Hypothalamus (tissue), 51 donors: ENCODE measurements at regions not wholly inside any gene's neighbourhood (a gene's known extent, or its start where the extent isn't known, plus 50 kb on each side); places are given as distances from the start of the nearest gene placed in this dataset.
"Not testable (repeated sequence)": the region's sequence is repeated elsewhere in the genome, so short reads cannot be mapped to it uniquely, and the experiment has no call there.

Experiments
- DNase-seq, 51 donors: peaks; one replicate each; lab custom pipeline; 2025; lab: John Stamatoyannopoulos, UW

- no peak for DNase-seq
Measured at GRCh38 chr2:208916881-208917280, 507.0 kb upstream of the MAP2 start.

- DNase-seq = not testable (repeated sequence)
Measured at GRCh38 chr2:208921358-208921757, 502.5 kb upstream of the MAP2 start.

DNA sequence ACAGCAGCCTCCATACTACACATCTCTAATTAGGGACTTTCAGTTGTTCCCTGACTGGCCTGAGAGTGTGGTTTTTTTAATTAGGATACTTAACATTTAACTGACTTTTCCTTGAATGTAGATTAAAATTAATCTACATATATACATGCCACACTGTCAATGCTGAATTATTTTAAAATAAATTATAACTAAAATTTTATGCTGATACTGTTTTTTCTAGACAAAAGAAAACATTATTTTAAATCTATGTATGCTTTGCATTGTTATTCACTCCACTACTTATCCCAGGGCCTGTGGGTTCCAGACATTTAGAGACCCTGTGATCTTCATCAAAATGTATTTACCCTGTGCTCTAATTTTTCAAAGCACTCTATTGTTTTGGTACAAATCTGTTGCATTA lies 496.0 kb upstream of the MAP2 start:
- no peak for DNase-seq

- no peak for DNase-seq
Measured at GRCh38 chr2:208929139-208929864, 494.5 kb upstream of the MAP2 start.

DNA sequence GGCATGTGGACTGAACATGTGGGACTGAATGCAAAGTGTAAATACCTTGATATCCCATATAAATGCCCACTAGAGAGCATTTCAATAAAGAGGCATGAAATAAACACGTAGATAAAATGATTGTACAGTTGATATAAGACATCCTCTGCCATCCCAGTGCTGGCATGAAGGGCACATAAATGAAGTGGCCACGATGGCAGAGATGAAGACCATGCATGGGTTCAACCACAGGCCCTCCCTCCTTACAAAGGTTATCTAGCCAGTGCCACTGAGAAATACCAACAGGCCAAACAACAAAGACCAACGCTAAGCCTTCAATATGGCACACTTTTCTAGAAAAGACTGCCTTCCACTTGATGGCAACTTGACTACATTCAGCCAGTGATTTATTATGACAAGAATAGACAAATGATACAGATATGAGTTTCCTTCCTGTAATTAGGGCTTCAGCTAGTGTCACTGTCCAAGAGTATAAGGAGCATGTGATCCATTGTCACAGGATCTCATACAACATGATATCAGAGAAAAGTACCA lies 493.9 kb upstream of the MAP2 start:
- no peak for DNase-seq

GRCh38 chr2:208935531-208935930 lies 488.3 kb upstream of the MAP2 start:
- DNase-seq = no peak

GRCh38 chr2:208937521-208937920 lies 486.3 kb upstream of the MAP2 start:
- no peak for DNase-seq

- no peak for DNase-seq
Measured at GRCh38 chr2:208939852-208940251, 484.0 kb upstream of the MAP2 start.

- DNase-seq = no peak
Measured at GRCh38 chr2:208945719-208946256, 478.1 kb upstream of the MAP2 start.

GRCh38 chr2:208948073-208948472 lies 475.8 kb upstream of the MAP2 start:
- no peak for DNase-seq

- DNase-seq = no peak
Measured at GRCh38 chr2:208970070-208970469, 453.8 kb upstream of the MAP2 start.

DNA sequence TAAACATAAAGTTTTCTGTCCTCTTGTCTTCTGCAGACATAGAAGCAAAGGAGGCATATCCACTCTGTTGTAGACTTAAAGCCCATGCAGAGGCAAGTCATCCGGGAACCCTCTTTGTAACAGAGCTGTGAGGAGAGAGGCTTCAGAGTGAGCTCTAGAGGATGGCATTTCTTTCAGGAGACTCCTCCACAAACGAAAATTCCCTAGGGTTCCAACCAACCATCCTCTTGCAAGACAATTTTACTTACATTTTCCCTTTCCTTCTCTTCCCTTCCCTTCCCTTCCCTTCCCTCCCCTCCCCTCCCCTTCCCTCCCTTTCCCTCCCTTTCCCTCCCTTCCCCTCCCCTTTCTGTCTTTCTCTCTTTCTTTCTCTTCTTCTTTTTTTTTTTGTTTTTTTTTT lies 446.3 kb upstream of the MAP2 start:
- DNase-seq = no peak

GRCh38 chr2:208978946-208979345 lies 444.9 kb upstream of the MAP2 start:
- DNase-seq = no peak

DNA sequence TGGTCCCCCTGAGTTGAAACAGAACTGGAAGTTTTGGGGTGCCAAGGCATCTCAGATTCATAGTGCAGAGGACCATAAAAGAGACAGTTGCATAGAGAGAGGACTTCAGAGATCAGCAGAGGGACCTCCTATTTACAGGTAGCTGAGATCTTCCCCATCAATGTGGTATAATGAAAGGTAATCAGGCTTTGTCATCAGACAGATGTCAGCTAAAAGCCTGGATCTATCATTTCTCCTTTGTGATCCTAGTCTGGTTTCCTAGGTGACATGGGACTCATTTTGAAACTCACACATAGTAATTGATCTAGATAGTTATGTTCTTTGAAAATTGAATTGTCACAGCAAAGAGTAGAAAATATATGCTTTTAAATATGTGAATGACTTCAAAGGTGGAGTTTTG lies 443.5 kb upstream of the MAP2 start:
- no peak for DNase-seq

DNA sequence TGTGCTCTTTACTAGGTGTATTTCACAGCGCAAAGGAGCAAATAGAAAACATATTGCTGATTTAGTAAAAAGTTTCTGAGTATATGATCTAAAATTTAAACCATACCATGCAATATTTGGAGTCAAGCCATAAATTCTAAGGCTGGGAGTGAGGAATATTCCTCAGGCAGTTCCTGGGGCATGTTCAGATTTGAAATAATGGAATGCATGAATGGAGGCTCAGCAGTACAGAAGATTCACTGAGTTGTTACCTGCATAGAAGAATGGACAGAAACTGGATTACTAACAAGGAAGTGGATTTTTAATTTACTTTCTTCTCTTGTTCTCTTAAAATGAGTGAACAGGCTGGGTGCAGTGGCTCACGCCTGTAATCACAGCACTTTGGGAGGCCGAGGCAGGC lies 441.0 kb upstream of the MAP2 start:
- no peak for DNase-seq

DNA sequence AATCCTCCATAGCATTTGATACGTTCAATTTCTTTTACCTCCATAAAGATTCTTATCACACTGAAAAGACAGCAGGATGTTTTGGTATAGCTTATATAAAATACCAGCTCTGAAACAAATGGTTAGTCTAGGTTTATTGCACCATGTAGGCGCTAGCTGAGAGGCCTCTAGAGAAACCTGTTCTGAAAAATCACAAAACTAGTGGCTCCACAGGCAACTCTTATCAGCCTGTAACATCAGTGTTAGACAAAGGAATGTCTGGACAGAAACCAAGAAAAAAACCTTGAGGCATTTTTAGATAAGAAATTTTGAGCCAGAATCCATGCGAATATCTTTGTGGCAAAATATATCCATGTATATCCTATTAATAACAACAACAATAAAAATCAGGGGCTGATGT lies 440.4 kb upstream of the MAP2 start:
- no peak for DNase-seq

DNA sequence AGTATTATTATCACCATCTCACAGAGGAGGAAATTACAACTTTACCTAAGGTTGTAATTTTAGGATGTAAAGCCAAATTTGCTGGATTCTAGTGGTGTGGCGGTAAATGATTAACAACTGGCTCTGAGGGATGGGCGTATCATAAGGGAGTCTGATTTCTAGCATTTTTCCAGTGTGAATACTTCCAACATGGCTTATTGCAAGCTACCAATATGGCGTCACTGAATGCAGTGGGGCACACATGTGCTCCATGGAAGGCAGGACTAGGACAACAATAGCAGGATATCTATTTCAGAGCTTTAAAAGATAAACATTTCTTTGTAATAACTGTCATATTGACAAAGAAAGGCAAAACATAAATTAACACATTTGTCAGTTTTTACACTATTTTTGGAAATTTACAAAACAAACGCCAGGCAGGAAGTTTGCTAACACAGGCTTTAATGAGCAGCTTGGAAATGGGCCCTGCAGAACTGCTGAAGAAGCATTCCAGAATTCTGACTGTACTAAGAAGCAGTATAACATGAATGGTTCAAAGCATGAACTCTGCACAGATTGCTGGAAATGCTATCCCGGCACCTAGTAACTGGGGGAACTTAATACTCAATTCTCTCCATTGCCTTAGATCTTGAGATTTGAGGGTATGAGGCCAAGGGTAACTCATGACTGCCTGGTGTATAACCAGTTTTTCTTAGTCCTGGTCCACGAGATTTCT lies 439.3 kb upstream of the MAP2 start:
- DNase-seq = no peak

DNA sequence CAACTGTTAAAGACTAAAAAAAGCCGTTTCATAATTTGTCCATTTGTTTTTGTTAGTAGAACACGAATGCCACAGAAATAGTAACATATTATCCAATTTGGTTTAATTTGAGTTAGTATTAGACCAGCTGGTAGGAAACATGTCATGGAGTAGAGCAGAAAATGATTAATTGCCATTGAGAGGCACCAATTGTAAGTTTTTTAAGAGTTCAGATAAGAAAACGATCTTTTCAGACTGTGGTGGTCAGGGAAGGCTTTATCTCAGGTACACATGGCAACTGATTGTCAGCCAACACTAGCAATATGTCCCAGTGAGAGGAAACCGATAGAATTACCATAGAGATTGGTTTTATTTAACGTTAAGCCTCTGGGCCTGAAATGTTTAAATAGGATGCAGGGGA lies 438.2 kb upstream of the MAP2 start:
- no peak for DNase-seq

DNA sequence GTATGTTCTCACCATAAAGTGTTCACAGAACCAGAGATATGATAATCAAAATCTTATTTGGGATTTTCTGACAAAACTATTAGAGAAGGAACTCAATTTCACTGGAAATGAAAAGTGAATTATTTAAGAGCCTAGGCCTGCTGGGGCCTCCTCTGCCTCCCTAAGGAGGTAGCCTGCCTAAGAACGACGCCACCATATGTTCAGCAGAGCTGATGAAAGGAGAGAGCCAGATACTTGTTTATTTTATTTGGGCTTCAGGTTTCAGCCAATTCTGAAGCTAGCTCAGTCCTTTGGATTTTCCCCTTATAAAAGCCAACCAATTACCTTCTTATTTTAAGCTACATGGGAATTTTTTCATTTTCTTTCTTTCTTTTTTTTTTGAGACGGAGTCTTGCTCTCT lies 433.1 kb upstream of the MAP2 start:
- no peak for DNase-seq

- DNase-seq = no peak
Measured at GRCh38 chr2:208999911-209000310, 423.9 kb upstream of the MAP2 start.

- no peak for DNase-seq
Measured at GRCh38 chr2:209002054-209002453, 421.8 kb upstream of the MAP2 start.

GRCh38 chr2:209005371-209005770 lies 418.5 kb upstream of the MAP2 start:
- DNase-seq = no peak
